A549 (cell line): ENCODE measurements at regions not wholly inside any gene's neighbourhood (a gene's known extent, or its start where the extent isn't known, plus 50 kb on each side); places are given as distances from the start of the nearest gene placed in this dataset.

Experiments used
- ATAC-seq, 2 experiments: fragments of 200-7000 bp in 1 of 2; fragments of >200 bp in 1 of 2; cut with Nextera tagmentation in 1 of 2; cut with Tn5 transposase in 1 of 2; 3 replicates each; pipeline versions ENCODE4 v1.8.0 to v1.9.1; 2018 to 2020; ENCODE audit warnings: mild to moderate bottlenecking in 1 of 2, moderate library complexity in 1 of 2
- CTCF ChIA-PET: fragments of 300-600 bp; sonication (Branson Sonifier 250); formaldehyde crosslinking; extraction: SDS; loops from one replicate; lab custom pipeline; 2021; ENCODE audit warnings: antibody characterized with exemption, inconsistent platforms; lab: Yijun Ruan, JAX
- POLR2A ChIA-PET: fragments of 350-600 bp; formaldehyde crosslinking; extraction: SDS; loops from one replicate; lab custom pipeline; 2021; ENCODE audit warnings: antibody characterized with exemption, inconsistent platforms; lab: Yijun Ruan, JAX
- DNase-seq, 2 experiments: peaks; one replicate each; pipeline versions ENCODE4 v3.0.0 to v3.0.0-alpha.2; 2011 to 2016; ENCODE audit warnings: low read depth in 1 of 2, low spot score in 1 of 2
- FAIRE-seq: peaks from 2 replicates; lab custom pipeline; 2011; peaks lifted over from hg19 to GRCh38; lab: Jason Lieb, UNC
- H3K27ac ChIP-seq, 2 experiments: fragments of >200 bp; sonication (Bioruptor Twin); formaldehyde crosslinking; 3 replicates each; pipeline ENCODE4 v1.5.1; 2016 to 2017
- H3K4me1 ChIP-seq: fragments of >200 bp; sonication (Bioruptor Twin); formaldehyde crosslinking; 3 replicates; pipeline ENCODE4 v1.6.1; 2016
- H3K4me2 ChIP-seq: fragments of >200 bp; sonication (Bioruptor Twin); formaldehyde crosslinking; 3 replicates; pipeline ENCODE4 v1.6.1; 2016
- H3K4me3 ChIP-seq: fragments of >200 bp; sonication (Bioruptor Twin); formaldehyde crosslinking; 3 replicates; pipeline ENCODE4 v1.5.1; 2016
- H3K9me3 ChIP-seq: fragments of >200 bp; sonication (Bioruptor Twin); formaldehyde crosslinking; 3 replicates; pipeline ENCODE4 v1.6.1; 2016
- CBX2 ChIP-seq: fragments of 200-600 bp; sonication (generic); IDR thresholded peaks from 2 replicates; pipeline ENCODE4 v1.6.1; 2016; ENCODE audit warnings: low read depth, mild to moderate bottlenecking, borderline replicate concordance
- CBX8 ChIP-seq: fragments of 200-600 bp; sonication (generic); IDR thresholded peaks from 2 replicates; pipeline ENCODE4 v1.6.1; 2016
- CEBPB ChIP-seq, 2 experiments: fragments of >200 bp in 1 of 2; sonication (Bioruptor Twin) in 1 of 2; formaldehyde crosslinking in 1 of 2; IDR thresholded peaks; 2 replicates each; pipeline ENCODE4 v1.6.1; 2012 to 2016
- CTCF ChIP-seq: fragments of >200 bp; sonication (Bioruptor Twin); formaldehyde crosslinking; IDR thresholded peaks from 3 replicates; pipeline ENCODE4 v1.5.1; 2016
- EHF ChIP-seq: fragments of 250-450 bp; sonication (Bioruptor Pico); IDR thresholded peaks from 2 replicates; pipeline ENCODE4 v1.5.0; 2020; ENCODE audit warnings: mild to moderate bottlenecking
- EHMT2 ChIP-seq: fragments of 200-600 bp; sonication (generic); IDR thresholded peaks from 2 replicates; pipeline ENCODE4 v1.6.1; 2016; ENCODE audit warnings: antibody characterized with exemption, low read depth, mild to moderate bottlenecking, moderate library complexity
- ESRRA ChIP-seq: fragments of 150-350 bp; IDR thresholded peaks from 2 replicates; pipeline ENCODE4 v1.6.1; 2014; ENCODE audit warnings: mild to moderate bottlenecking, low read length, borderline replicate concordance
- GATA3 ChIP-seq: IDR thresholded peaks from 2 replicates; pipeline ENCODE4 v1.6.1; 2012; ENCODE audit warnings: borderline replicate concordance
- HDAC2 ChIP-seq: fragments of 200-600 bp; sonication (generic); IDR thresholded peaks from 2 replicates; pipeline ENCODE4 v1.6.1; 2016
- HMGXB4 ChIP-seq: fragments of 250-450 bp; sonication (Bioruptor Pico); IDR thresholded peaks from 2 replicates; pipeline ENCODE4 v1.5.0; 2021; ENCODE audit warnings: mild to moderate bottlenecking, moderate library complexity, borderline replicate concordance
- HOXA7 ChIP-seq: fragments of 250-450 bp; sonication (Bioruptor Pico); IDR thresholded peaks from 2 replicates; pipeline ENCODE4 v1.5.0; 2020; ENCODE audit warnings: mild to moderate bottlenecking, moderate library complexity
- HOXB13 ChIP-seq: fragments of 250-450 bp; sonication (Bioruptor Pico); IDR thresholded peaks from 2 replicates; pipeline ENCODE4 v1.5.0; 2020; ENCODE audit warnings: low read depth, mild to moderate bottlenecking, moderate library complexity
- KDM1A ChIP-seq: fragments of 200-600 bp; sonication (generic); IDR thresholded peaks from 2 replicates; pipeline ENCODE4 v1.6.1; 2016; ENCODE audit warnings: low read depth, mild to moderate bottlenecking
- MAFK ChIP-seq: fragments of 450-650 bp; IDR thresholded peaks from 2 replicates; pipeline ENCODE4 v1.6.1; 2014; ENCODE audit not compliant: partially characterized antibody
- MAX ChIP-seq: IDR thresholded peaks from 2 replicates; pipeline ENCODE4 v1.6.1; 2012
- MAZ ChIP-seq: fragments of 150-350 bp; IDR thresholded peaks from 2 replicates; pipeline ENCODE4 v1.6.1; 2014; ENCODE audit warnings: antibody characterized with exemption, low read depth, low read length, borderline replicate concordance
- MYC ChIP-seq: IDR thresholded peaks from 2 replicates; pipeline ENCODE4 v1.6.1; 2012; ENCODE audit warnings: mild to moderate bottlenecking, inconsistent platforms, low read length, improper control_type of control experiment, borderline replicate concordance
- PHF8 ChIP-seq: fragments of 200-600 bp; sonication (generic); IDR thresholded peaks from 2 replicates; pipeline ENCODE4 v1.6.1; 2016; ENCODE audit warnings: low read depth, mild to moderate bottlenecking, antibody characterized with exemption, moderate library complexity, borderline replicate concordance
- RAD21 ChIP-seq, 2 experiments: fragments of >200 bp in 1 of 2; sonication (Bioruptor Twin) in 1 of 2; formaldehyde crosslinking in 1 of 2; IDR thresholded peaks in 1 of 2; conservative IDR thresholded peaks in 1 of 2; 2 replicates in 1 of 2; 3 replicates in 1 of 2; pipeline ENCODE4 v1.6.1; 2012 to 2018; ENCODE audit warnings: inconsistent platforms in 1 of 2
- RARB ChIP-seq: fragments of 250-450 bp; sonication (Bioruptor Pico); IDR thresholded peaks from 2 replicates; pipeline ENCODE4 v1.8.0; 2021; ENCODE audit warnings: mild to moderate bottlenecking, moderate library complexity
- SREBF2 ChIP-seq: fragments of 450-650 bp; IDR thresholded peaks from 2 replicates; pipeline ENCODE4 v1.6.1; 2014; ENCODE audit warnings: mild to moderate bottlenecking, moderate library complexity
- TP53 ChIP-seq: fragments of 250-450 bp; sonication (Bioruptor Pico); IDR thresholded peaks from 2 replicates; pipeline ENCODE4 v1.5.0; 2021; ENCODE audit warnings: mild to moderate bottlenecking, moderate library complexity
- USF2 ChIP-seq: fragments of 450-650 bp; IDR thresholded peaks from 2 replicates; pipeline ENCODE4 v1.6.1; 2014; ENCODE audit warnings: antibody characterized with exemption
- ZFP36 ChIP-seq: fragments of 450-650 bp; IDR thresholded peaks from 2 replicates; pipeline ENCODE4 v1.6.1; 2014; ENCODE audit warnings: borderline replicate concordance; ENCODE audit not compliant: partially characterized antibody
- WGBS: methylation state at CpG from one replicate; pipeline ENCODE4 v1.1.6; 2017; ENCODE audit errors: missing lambda C conversion rate; 5-methylcytosine and 5-hydroxymethylcytosine counted together

- FAIRE-seq (no peak), ATAC-seq (no peak), DNase-seq (no peak)
- Histone ChIP-seq H3K4me1 (no peaks in the 10 kb centered on the region), H3K4me2 (no peak overlapping the region), H3K9me3 (no peaks in the 10 kb centered on the region), H3K4me3 (no peak overlapping the region), H3K27ac (no peak overlapping the region)
- ChIA-PET POLR2A (no interaction called here), CTCF (interaction anchor here (1.4 kb wide), 1 partner anchor 40 kb away, joined by 3 read pairs; no protein-coding TSS in a partner anchor)
- 83% methylated on average over 1 of the region's 1 CpG for WGBS
- peak; percentile 76 to 79 for TF ChIP-seq CEBPB (IDR thresholded peaks at IDR 0.05)
- no peak for TF ChIP-seq CBX2
Observed at GRCh38 chr1:221517961-221518360, 223.9 kb downstream of the DUSP10 start.

- POLR2A ChIA-PET, result no interaction called here
- H3K4me2 ChIP-seq, result no peak overlapping the region
- 25% methylated on average over 1 of the region's 1 CpG for WGBS
Observed at GRCh38 chr1:221520250-221520649, 221.6 kb downstream of the DUSP10 start.

GRCh38 chr1:221521686-221522085, 220.2 kb downstream of the DUSP10 start:
- Histone ChIP-seq H3K4me2 (no peak overlapping the region), H3K4me1 (no peaks in the 10 kb centered on the region), H3K27ac (no peak overlapping the region), H3K9me3 (no peaks in the 10 kb centered on the region), H3K4me3 (no peak overlapping the region)
- DNase-seq (no peak), ATAC-seq (no peak), FAIRE-seq (no peak)
- POLR2A ChIA-PET, result no interaction called here
- CTCF ChIA-PET, result interaction anchor here (1.1 kb wide), 1 partner anchor 934 kb away, joined by 3 read pairs; no protein-coding TSS in a partner anchor
- 79% methylated on average over 3 of the region's 3 CpGs for WGBS
- no peak for TF ChIP-seq EHF (CRISPR knock-in tag)
- TF ChIP-seq HMGXB4 (CRISPR knock-in tag), result no peak
- TF ChIP-seq TP53, result no peak
- TF ChIP-seq KDM1A, result no peak
- no peak for TF ChIP-seq HOXA7 (CRISPR knock-in tag)
- TF ChIP-seq ESRRA, result no peak
- no peak for TF ChIP-seq CTCF
- no peak for TF ChIP-seq SREBF2
- no peak for TF ChIP-seq RARB (CRISPR knock-in tag)
- no peak for TF ChIP-seq MAFK
- no peak for TF ChIP-seq MAX
- TF ChIP-seq GATA3, result no peak
- no peak for TF ChIP-seq HDAC2
- TF ChIP-seq EHMT2, result no peak
- TF ChIP-seq RAD21 (conservative IDR thresholded peaks at IDR 0.05 in 1 of 2, IDR thresholded peaks at IDR 0.05 in 1 of 2), result no peak
- no peak for TF ChIP-seq HOXB13 (CRISPR knock-in tag)
- no peak for TF ChIP-seq MAZ
- TF ChIP-seq MYC, result no peak

More at GRCh38 chr1:221520250-221520649, 221.6 kb downstream of the DUSP10 start:
- CTCF ChIA-PET, result interaction anchor here (2.4 kb wide), 1 partner anchor 935 kb away, joined by 7 read pairs; no protein-coding TSS in a partner anchor
- H3K4me1 ChIP-seq, result no peaks in the 10 kb centered on the region
- no peak overlapping the region for H3K4me3 ChIP-seq
- TF ChIP-seq ZFP36 (no peak), CBX8 (no peak), USF2 (no peak), PHF8 (no peak), TP53 (no peak)
- TF ChIP-seq, all 56 proteins: peak for 0
- FAIRE-seq (no peak), DNase-seq (no peak), ATAC-seq (no peak)
- Histone ChIP-seq H3K27ac (no peak overlapping the region), H3K9me3 (no peaks in the 10 kb centered on the region)
